ENCODE measurements at regions not wholly inside any gene's neighbourhood (a gene's known extent, or its start where the extent isn't known, plus 50 kb on each side); places are given as distances from the start of the nearest gene placed in this dataset.

- 86% methylated on average over 6 of the region's 6 CpGs for WGBS (ENCODE audit: low lambda C conversion rate)
- H3K4me3 ChIP-seq (ENCODE audit: low read depth in 2 of 2, low read length in 1 of 2) = no peak overlapping the region
- H3K36me3 ChIP-seq (replicated peaks in 1 of 2; ENCODE audit: control insufficient read depth in 1 of 2, insufficient read depth in 2 of 2, low read length in 1 of 2) = no peaks in the 10 kb centered on the region
- TF ChIP-seq GATA2 (CRISPR knock-in tag; IDR thresholded peaks at IDR 0.05) (no peak), POLR2AphosphoS5 (IDR thresholded peaks at IDR 0.05; ENCODE audit: low read depth, low read length) (no peak), IRF3 (IDR thresholded peaks at IDR 0.05; ENCODE audit: low read depth, low read length) (no peak), ELF1 (IDR thresholded peaks at IDR 0.05) (no peak), EZH2phosphoT487 (IDR thresholded peaks at IDR 0.05; ENCODE audit: borderline replicate concordance, low read depth) (no peak), YY1 (IDR thresholded peaks at IDR 0.05; ENCODE audit: low read depth) (no peak), FOXM1 (IDR thresholded peaks at IDR 0.05; ENCODE audit: low read depth) (no peak)
- no peaks in the 10 kb centered on the region; a peak in 1 of 4 replicates for H3K4me1 ChIP-seq (ENCODE audit: control insufficient read depth in 1 of 2, insufficient read depth in 2 of 2, low read depth in 1 of 2, low read length in 1 of 2)
- no peaks in the 10 kb centered on the region for H3K9me3 ChIP-seq
- DNase-seq = no peak
- CTCF ChIA-PET = interaction anchor here (0.6 to 0.9 kb wide), 2 partner anchors 29 to 215 kb away, joined by 3 read pairs; no protein-coding TSS in a partner anchor
- no peak overlapping the region for H3K4me2 ChIP-seq
- H3K27ac ChIP-seq (ENCODE audit: low read depth in 2 of 2, low read length in 1 of 2) = no peak overlapping the region
- H3K9me2 ChIP-seq = no peaks in the 10 kb centered on the region
- no peaks in the 10 kb centered on the region for H3F3A ChIP-seq (replicated peaks; ENCODE audit: insufficient read depth)
- POLR2A ChIA-PET = no interaction called here
- no peaks in the 10 kb centered on the region for H4K20me1 ChIP-seq (ENCODE audit: insufficient read depth)
- no peaks in the 10 kb centered on the region for H3K27me3 ChIP-seq (ENCODE audit: insufficient read depth)
- no peaks in the 10 kb centered on the region for H3K79me2 ChIP-seq (ENCODE audit: insufficient read depth)
- H3K9ac ChIP-seq = no peak overlapping the region
- H2AFZ ChIP-seq (ENCODE audit: low read depth) = no peak overlapping the region
These were observed 250.8 kb upstream of the THBS1 start for GRCh38 chr15:39330061-39330460.

- Histone ChIP-seq H3K9ac (no peak overlapping the region), H3K4me3 (ENCODE audit: low read depth in 2 of 2, low read length in 1 of 2) (no peak overlapping the region), H3K36me3 (replicated peaks in 1 of 2; ENCODE audit: control insufficient read depth in 1 of 2, insufficient read depth in 2 of 2, low read length in 1 of 2) (no peaks in the 10 kb centered on the region), H3K9me3 (no peaks in the 10 kb centered on the region), H3K27me3 (ENCODE audit: insufficient read depth) (no peaks in the 10 kb centered on the region), H3K79me2 (ENCODE audit: insufficient read depth) (no peaks in the 10 kb centered on the region), H3K4me1 (ENCODE audit: control insufficient read depth in 1 of 2, insufficient read depth in 2 of 2, low read depth in 1 of 2, low read length in 1 of 2) (no peaks in the 10 kb centered on the region; a peak in 1 of 4 replicates), H4K20me1 (ENCODE audit: insufficient read depth) (no peaks in the 10 kb centered on the region), H3K4me2 (no peak overlapping the region), H3K9me2 (no peaks in the 10 kb centered on the region), H3F3A (replicated peaks; ENCODE audit: insufficient read depth) (no peaks in the 10 kb centered on the region), H2AFZ (ENCODE audit: low read depth) (no peak overlapping the region), H3K27ac (ENCODE audit: low read depth in 2 of 2, low read length in 1 of 2) (no peak overlapping the region)
- CTCF ChIA-PET = interaction anchor here (0.9 kb wide), 1 partner anchor 9 kb away, joined by 3 read pairs; no protein-coding TSS in a partner anchor
- 100% methylated on average over 2 of the region's 3 CpGs for whole genome bisulfite sequencing (ENCODE audit: low lambda C conversion rate)
- DNase-seq = no peak
- TF ChIP-seq ZBTB33 (IDR thresholded peaks at IDR 0.05; ENCODE audit: borderline replicate concordance, low read depth) (no peak), RAD21 (IDR thresholded peaks at IDR 0.05; ENCODE audit: low read length) (no peak), MAX (IDR thresholded peaks at IDR 0.05; ENCODE audit: low read depth) (no peak), YY1 (IDR thresholded peaks at IDR 0.05; ENCODE audit: low read depth) (no peak), MXI1 (IDR thresholded peaks at IDR 0.05; ENCODE audit: low read depth, low read length) (no peak), PBX3 (IDR thresholded peaks at IDR 0.05) (no peak), NFIC (IDR thresholded peaks at IDR 0.05; ENCODE audit: borderline replicate concordance) (no peak), USF2 (IDR thresholded peaks at IDR 0.05; ENCODE audit: borderline replicate concordance, low read depth, low read length) (no peak), TAF1 (IDR thresholded peaks at IDR 0.05; ENCODE audit: borderline replicate concordance, low read depth, low read length) (no peak), MEF2A (IDR thresholded peaks at IDR 0.05; ENCODE audit: borderline replicate concordance, low read depth) (no peak), RCOR1 (IDR thresholded peaks at IDR 0.05; ENCODE audit: low read length) (no peak), EZH2phosphoT487 (IDR thresholded peaks at IDR 0.05; ENCODE audit: borderline replicate concordance, low read depth) (no peak), IRF3 (IDR thresholded peaks at IDR 0.05; ENCODE audit: low read depth, low read length) (no peak), USF1 (IDR thresholded peaks at IDR 0.05; ENCODE audit: borderline replicate concordance, low read depth) (no peak)
- POLR2A ChIA-PET = no interaction called here
These were observed 249.3 kb upstream of the THBS1 start for GRCh38 chr15:39331584-39331983.

Measured in SK-N-SH (cell line).